ENCODE measurements at regions not wholly inside any gene's neighbourhood (a gene's known extent, or its start where the extent isn't known, plus 50 kb on each side); places are given as distances from the start of the nearest gene placed in this dataset.

DNA sequence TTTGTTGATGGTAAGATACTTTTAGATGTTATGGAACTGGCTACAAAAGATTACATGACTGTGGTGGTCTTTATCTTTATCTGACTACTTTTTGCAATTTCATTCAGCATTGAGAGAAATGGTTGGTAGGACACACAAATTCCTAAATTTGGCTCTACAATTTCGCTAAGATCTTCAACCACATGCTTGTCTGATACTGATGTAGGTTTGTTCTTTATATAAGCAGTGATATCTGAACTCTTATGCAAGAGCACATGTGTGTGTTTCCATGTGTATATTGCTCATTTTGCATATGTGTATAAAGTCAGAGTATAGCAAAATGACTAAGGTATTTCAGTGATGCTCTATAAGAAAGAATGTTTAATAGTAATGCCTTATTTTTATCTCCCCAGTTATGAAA, 501.5 kb downstream of the ARL4A start:
- H3K4me3 Mint-ChIP-seq = no peak overlapping the region
- no peaks in the 10 kb centered on the region for H3K4me1 Mint-ChIP-seq
- DNase-seq = no peak
- H3K27ac Mint-ChIP-seq = no peak overlapping the region
- H3K36me3 Mint-ChIP-seq (ENCODE audit: low read depth) = no peaks in the 10 kb centered on the region
- no peaks in the 10 kb centered on the region for H3K9me3 Mint-ChIP-seq
- intact Hi-C loops (cut with micrococcal nuclease) = no loop called here
- no peaks in the 10 kb centered on the region for H3K27me3 Mint-ChIP-seq

GRCh38 chr7:13189668-13190067, 502.2 kb downstream of the ARL4A start:
- H3K4me3 Mint-ChIP-seq = no peak overlapping the region
- no peaks in the 10 kb centered on the region for H3K27me3 Mint-ChIP-seq
- no peak overlapping the region for H3K27ac Mint-ChIP-seq
- H3K9me3 Mint-ChIP-seq = no peaks in the 10 kb centered on the region
- no peaks in the 10 kb centered on the region for H3K36me3 Mint-ChIP-seq (ENCODE audit: low read depth)
- no peaks in the 10 kb centered on the region for H3K4me1 Mint-ChIP-seq
- intact Hi-C loops (cut with micrococcal nuclease) = no loop called here
- no peak for DNase-seq

DNA sequence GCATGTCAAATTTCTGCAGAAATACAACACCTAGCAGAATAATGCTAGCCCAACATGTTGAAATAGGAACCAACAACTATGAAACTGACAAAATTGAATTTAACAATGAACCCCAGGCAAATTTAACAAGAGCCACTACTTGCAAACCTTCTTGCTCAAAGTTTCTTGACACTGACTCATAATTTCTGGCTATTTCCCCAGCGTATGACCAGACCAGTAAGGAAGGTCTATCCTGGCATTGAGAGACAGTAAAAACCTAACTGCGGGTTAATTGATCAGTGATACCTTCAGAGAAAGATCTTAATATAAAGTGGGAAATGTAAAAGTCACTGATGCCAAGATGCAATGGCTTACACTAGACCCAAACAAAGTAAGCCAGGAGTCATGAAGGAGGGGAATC, 510.1 kb downstream of the ARL4A start:
- no peak overlapping the region for H3K27ac Mint-ChIP-seq
- no peaks in the 10 kb centered on the region for H3K9me3 Mint-ChIP-seq
- no peak overlapping the region for H3K4me3 Mint-ChIP-seq
- DNase-seq = no peak
- no peaks in the 10 kb centered on the region for H3K27me3 Mint-ChIP-seq
- intact Hi-C loops (cut with micrococcal nuclease) = no loop called here
- H3K36me3 Mint-ChIP-seq (ENCODE audit: low read depth) = no peaks in the 10 kb centered on the region
- H3K4me1 Mint-ChIP-seq = no peaks in the 10 kb centered on the region

- no peaks in the 10 kb centered on the region for H3K36me3 Mint-ChIP-seq (ENCODE audit: low read depth)
- H3K4me3 Mint-ChIP-seq = no peak overlapping the region
- H3K9me3 Mint-ChIP-seq = no peaks in the 10 kb centered on the region
- intact Hi-C loops (cut with micrococcal nuclease) = no loop called here
- no peaks in the 10 kb centered on the region for H3K27me3 Mint-ChIP-seq
- no peak for DNase-seq
- H3K4me1 Mint-ChIP-seq = no peaks in the 10 kb centered on the region
- H3K27ac Mint-ChIP-seq = no peak overlapping the region
Observed at GRCh38 chr7:13198036-13198435, 510.6 kb downstream of the ARL4A start.

- Mint-ChIP-seq H3K27ac (no peak overlapping the region), H3K27me3 (no peaks in the 10 kb centered on the region), H3K4me1 (no peaks in the 10 kb centered on the region), H3K36me3 (ENCODE audit: low read depth) (no peaks in the 10 kb centered on the region), H3K9me3 (no peaks in the 10 kb centered on the region), H3K4me3 (no peak overlapping the region)
- DNase-seq = no peak
- intact Hi-C loops (cut with micrococcal nuclease) = no loop called here
Observed at GRCh38 chr7:13198727-13199126, 511.3 kb downstream of the ARL4A start.

GRCh38 chr7:13201628-13202027, 514.2 kb downstream of the ARL4A start:
- no peaks in the 10 kb centered on the region for H3K9me3 Mint-ChIP-seq
- H3K36me3 Mint-ChIP-seq (ENCODE audit: low read depth) = no peaks in the 10 kb centered on the region
- DNase-seq = no peak
- H3K27me3 Mint-ChIP-seq = no peaks in the 10 kb centered on the region
- no peak overlapping the region for H3K27ac Mint-ChIP-seq
- intact Hi-C loops (cut with micrococcal nuclease) = no loop called here
- H3K4me1 Mint-ChIP-seq = no peaks in the 10 kb centered on the region
- H3K4me3 Mint-ChIP-seq = no peak overlapping the region

DNA sequence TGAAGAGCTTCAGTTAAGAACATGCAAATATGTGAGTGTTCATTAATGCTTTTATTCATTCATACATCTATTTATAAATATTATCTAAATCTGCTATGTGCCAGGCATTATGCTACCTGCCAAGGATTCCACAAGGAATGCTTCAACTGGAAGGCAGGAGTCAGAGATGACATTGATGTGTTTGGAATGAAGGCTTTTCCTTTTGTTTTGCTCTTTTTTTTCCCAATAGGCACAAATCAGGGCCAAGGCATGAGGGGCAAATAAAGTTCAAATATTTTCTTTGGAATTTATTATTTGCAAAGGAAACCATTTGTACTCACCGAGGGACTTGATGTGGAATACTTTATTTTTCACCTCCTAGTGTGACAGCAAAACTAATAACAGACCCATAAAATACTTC, 530.3 kb downstream of the ARL4A start:
- H3K27me3 Mint-ChIP-seq = no peaks in the 10 kb centered on the region
- H3K4me1 Mint-ChIP-seq = no peaks in the 10 kb centered on the region
- no peak overlapping the region for H3K4me3 Mint-ChIP-seq
- H3K36me3 Mint-ChIP-seq (ENCODE audit: low read depth) = no peaks in the 10 kb centered on the region
- H3K9me3 Mint-ChIP-seq = no peaks in the 10 kb centered on the region
- intact Hi-C loops (cut with micrococcal nuclease) = no loop called here
- DNase-seq = no peak
- no peak overlapping the region for H3K27ac Mint-ChIP-seq

DNA sequence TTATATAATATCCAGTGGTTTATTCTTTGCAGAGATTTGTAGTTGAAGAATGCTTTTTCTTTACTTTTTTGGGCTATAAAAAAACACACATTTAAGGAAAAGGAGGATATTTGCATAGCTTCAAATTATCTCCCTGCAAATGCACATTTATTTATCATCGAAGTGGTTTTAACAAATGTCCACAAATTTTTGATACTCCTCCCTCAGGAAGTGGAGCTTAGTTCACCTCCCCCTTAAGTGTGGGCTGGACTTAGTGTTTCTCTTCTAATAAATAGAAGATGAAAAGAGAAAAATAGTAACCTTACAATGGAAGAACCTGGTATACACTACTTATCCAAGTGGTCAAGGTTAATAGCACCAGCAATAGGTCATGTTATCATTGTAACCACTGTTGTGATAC, 537.6 kb downstream of the ARL4A start:
- intact Hi-C loops (cut with micrococcal nuclease) = no loop called here
- Mint-ChIP-seq H3K27ac (no peak overlapping the region), H3K4me1 (no peaks in the 10 kb centered on the region), H3K9me3 (no peaks in the 10 kb centered on the region), H3K27me3 (no peaks in the 10 kb centered on the region), H3K4me3 (no peak overlapping the region), H3K36me3 (ENCODE audit: low read depth) (no peaks in the 10 kb centered on the region)
- DNase-seq = no peak

DNA sequence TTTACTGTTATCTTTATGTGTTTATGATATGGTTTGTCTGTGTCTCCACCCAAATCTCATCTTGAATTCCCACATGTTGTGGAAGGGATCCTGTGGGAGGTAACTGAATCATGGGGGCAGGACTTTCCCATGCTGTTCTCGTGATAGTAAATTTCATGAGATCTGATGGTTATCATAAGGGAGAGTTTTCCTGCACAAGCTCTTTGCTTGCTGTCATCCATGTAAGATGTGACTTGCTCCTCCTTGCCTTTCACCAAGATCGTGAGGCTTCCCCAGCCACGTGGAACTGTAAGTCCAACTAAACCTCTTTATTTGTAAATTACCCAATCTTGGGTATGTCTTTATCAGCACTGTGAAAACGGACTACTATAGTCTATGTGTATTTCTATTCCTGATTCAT, 539.0 kb downstream of the ARL4A start:
- H3K27ac Mint-ChIP-seq = no peak overlapping the region
- H3K4me3 Mint-ChIP-seq = no peak overlapping the region
- intact Hi-C loops (cut with micrococcal nuclease) = no loop called here
- H3K27me3 Mint-ChIP-seq = no peaks in the 10 kb centered on the region
- H3K36me3 Mint-ChIP-seq (ENCODE audit: low read depth) = no peaks in the 10 kb centered on the region
- no peak for DNase-seq
- no peaks in the 10 kb centered on the region for H3K4me1 Mint-ChIP-seq
- H3K9me3 Mint-ChIP-seq = no peaks in the 10 kb centered on the region

GRCh38 chr7:13231216-13231615, 543.8 kb downstream of the ARL4A start:
- no peaks in the 10 kb centered on the region for H3K9me3 Mint-ChIP-seq
- DNase-seq = no peak
- H3K27ac Mint-ChIP-seq = no peak overlapping the region
- intact Hi-C loops (cut with micrococcal nuclease) = no loop called here
- no peak overlapping the region for H3K4me3 Mint-ChIP-seq
- no peaks in the 10 kb centered on the region for H3K36me3 Mint-ChIP-seq (ENCODE audit: low read depth)
- no peaks in the 10 kb centered on the region for H3K4me1 Mint-ChIP-seq
- no peaks in the 10 kb centered on the region for H3K27me3 Mint-ChIP-seq

DNA sequence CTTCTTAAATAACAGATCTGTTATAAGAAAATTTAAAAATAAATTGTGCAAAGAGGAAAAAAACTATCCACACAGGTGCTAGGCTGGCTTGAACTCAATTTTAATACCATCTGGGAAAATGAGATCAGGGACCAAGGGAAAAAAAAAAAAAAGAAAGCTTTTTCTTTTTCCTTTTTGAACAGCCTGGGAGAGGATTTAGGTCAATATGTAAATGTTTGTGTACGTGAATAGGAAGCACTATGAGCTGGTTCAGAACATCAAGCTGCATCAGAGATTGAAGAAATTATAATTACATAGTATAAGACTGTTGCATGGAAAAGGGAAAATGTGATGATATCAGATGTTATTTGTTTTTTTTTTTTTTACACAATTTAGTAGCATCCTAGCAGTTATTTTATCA, 548.0 kb downstream of the ARL4A start:
- no peak overlapping the region for H3K27ac Mint-ChIP-seq
- no peaks in the 10 kb centered on the region for H3K27me3 Mint-ChIP-seq
- no peaks in the 10 kb centered on the region for H3K4me1 Mint-ChIP-seq
- intact Hi-C loops (cut with micrococcal nuclease) = no loop called here
- H3K4me3 Mint-ChIP-seq = no peak overlapping the region
- no peaks in the 10 kb centered on the region for H3K9me3 Mint-ChIP-seq
- DNase-seq = no peak
- H3K36me3 Mint-ChIP-seq (ENCODE audit: low read depth) = no peaks in the 10 kb centered on the region

- Mint-ChIP-seq H3K27me3 (no peaks in the 10 kb centered on the region), H3K4me3 (no peak overlapping the region), H3K9me3 (no peaks in the 10 kb centered on the region), H3K27ac (no peak overlapping the region), H3K4me1 (no peaks in the 10 kb centered on the region), H3K36me3 (ENCODE audit: low read depth) (no peaks in the 10 kb centered on the region)
- no peak for DNase-seq
- intact Hi-C loops (cut with micrococcal nuclease) = no loop called here
Observed at GRCh38 chr7:13236026-13236425, 548.6 kb downstream of the ARL4A start.

DNA sequence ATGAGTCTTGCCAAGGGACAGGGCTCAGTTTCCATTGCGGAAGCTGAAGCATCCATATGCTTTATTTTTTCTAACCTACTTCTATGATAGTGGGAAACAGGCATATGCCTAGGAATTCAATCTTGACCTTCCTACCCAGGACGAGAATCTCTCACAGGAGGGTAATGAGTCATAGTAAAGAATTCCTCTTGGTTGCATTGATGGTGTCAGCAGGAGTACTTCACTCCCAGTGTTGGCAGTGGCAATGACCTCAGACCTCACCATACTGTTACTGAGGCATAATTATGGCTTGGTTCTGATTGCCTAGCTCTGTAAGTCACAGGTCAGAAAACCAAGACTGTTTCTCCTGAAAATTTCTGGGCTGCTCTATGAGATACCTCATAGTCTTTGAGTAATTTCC, 552.9 kb downstream of the ARL4A start:
- Mint-ChIP-seq H3K27ac (no peak overlapping the region), H3K36me3 (ENCODE audit: low read depth) (no peaks in the 10 kb centered on the region), H3K4me1 (no peaks in the 10 kb centered on the region), H3K9me3 (no peaks in the 10 kb centered on the region), H3K27me3 (no peaks in the 10 kb centered on the region), H3K4me3 (no peak overlapping the region)
- no peak for DNase-seq
- intact Hi-C loops (cut with micrococcal nuclease) = no loop called here

DNA sequence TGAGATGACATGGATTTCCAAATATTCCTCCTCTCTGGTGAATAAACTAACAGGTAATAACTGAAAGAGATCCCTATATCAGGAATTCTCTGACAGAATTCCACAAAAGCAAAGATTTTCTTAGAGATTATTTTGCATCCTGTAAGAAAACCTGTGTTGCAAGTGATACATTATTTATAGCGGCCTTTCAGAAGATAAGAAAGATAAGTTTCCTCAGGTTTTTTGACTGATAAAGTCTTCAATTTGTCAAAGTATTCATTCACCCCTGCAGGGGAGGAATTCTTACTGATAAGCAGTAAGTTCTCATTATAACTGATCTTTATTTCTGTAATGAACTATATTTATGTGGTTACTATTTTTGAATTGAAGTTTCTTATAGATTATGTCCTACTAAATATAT, 554.0 kb downstream of the ARL4A start:
- Mint-ChIP-seq H3K9me3 (no peaks in the 10 kb centered on the region), H3K36me3 (ENCODE audit: low read depth) (no peaks in the 10 kb centered on the region), H3K27me3 (no peaks in the 10 kb centered on the region), H3K4me1 (no peaks in the 10 kb centered on the region), H3K27ac (no peak overlapping the region), H3K4me3 (no peak overlapping the region)
- no peak for DNase-seq
- intact Hi-C loops (cut with micrococcal nuclease) = no loop called here

GRCh38 chr7:13257661-13258060, 570.2 kb downstream of the ARL4A start:
- intact Hi-C loops (cut with micrococcal nuclease) = no loop called here
- no peak overlapping the region for H3K4me3 Mint-ChIP-seq
- no peak for DNase-seq
- no peaks in the 10 kb centered on the region for H3K4me1 Mint-ChIP-seq
- H3K9me3 Mint-ChIP-seq = no peaks in the 10 kb centered on the region
- H3K36me3 Mint-ChIP-seq (ENCODE audit: low read depth) = no peaks in the 10 kb centered on the region
- no peaks in the 10 kb centered on the region for H3K27me3 Mint-ChIP-seq
- no peak overlapping the region for H3K27ac Mint-ChIP-seq

DNA sequence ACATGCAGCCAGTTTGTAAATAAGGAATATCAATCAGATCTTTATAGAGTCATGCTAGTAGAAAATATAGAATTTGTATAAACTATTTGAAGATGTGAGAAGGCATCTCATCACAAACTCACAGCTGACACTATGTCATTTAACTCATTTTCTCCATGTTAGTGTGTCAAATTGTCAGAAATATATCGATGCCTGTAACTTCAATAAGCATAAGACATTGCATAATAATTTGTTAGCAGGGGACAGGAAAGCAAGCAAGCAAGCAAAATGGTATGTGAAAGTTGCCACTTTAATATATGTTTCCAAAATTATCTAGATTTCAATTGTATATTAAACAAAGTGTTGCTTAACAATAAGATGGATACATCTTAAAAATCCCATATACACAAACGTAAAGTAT, 571.0 kb downstream of the ARL4A start:
- intact Hi-C loops (cut with micrococcal nuclease) = no loop called here
- no peak overlapping the region for H3K4me3 Mint-ChIP-seq
- H3K4me1 Mint-ChIP-seq = no peaks in the 10 kb centered on the region
- H3K27me3 Mint-ChIP-seq = no peaks in the 10 kb centered on the region
- no peaks in the 10 kb centered on the region for H3K9me3 Mint-ChIP-seq
- H3K27ac Mint-ChIP-seq = no peak overlapping the region
- H3K36me3 Mint-ChIP-seq (ENCODE audit: low read depth) = no peaks in the 10 kb centered on the region
- no peak for DNase-seq

Measured in activated CD4-positive, alpha-beta T cell treated with anti-CD3 and anti-CD28 coated beads, Interleukin-2, amount 10 ng/mL, durations not matched to agents 24 days and 14 days (primary cell).